HCT116 (cell line): ENCODE measurements at regions not wholly inside any gene's neighbourhood (a gene's known extent, or its start where the extent isn't known, plus 50 kb on each side); places are given as distances from the start of the nearest gene placed in this dataset.

Source experiments
- ATAC-seq: fragments of 200-7000 bp; cut with Tn5 transposase; 2 replicates; pipeline ENCODE4 v1.9.1; 2020; ENCODE audit warnings: mild to moderate bottlenecking, moderate library complexity
- BruUV-seq: library from RNA; stranded (reverse); fragments of 400-500 nt; replicated peaks from 2 replicates; lab custom pipeline; 2021; lab: Mats Ljungman, UMichigan
- CTCF ChIA-PET: fragments of 300-600 bp; sonication (Branson Sonifier 250); formaldehyde crosslinking; loops from one replicate; lab custom pipeline; 2021; ENCODE audit warnings: antibody characterized with exemption; lab: Charles Lee
- POLR2A ChIA-PET: fragments of 300-600, 350-600 bp; sonication (Branson Sonifier 250); formaldehyde crosslinking; loops from one replicate; lab custom pipeline; 2021; ENCODE audit warnings: antibody characterized with exemption; lab: Charles Lee
- RAD21 ChIA-PET, 2 experiments: fragments of 300-600 bp; sonication (Branson Sonifier 250); formaldehyde crosslinking; loops; one replicate each; lab custom pipeline; 2023; ENCODE audit warnings: low total read pairs in 2 of 2; ENCODE audit not compliant: uncharacterized antibody in 2 of 2, unreplicated experiment in 2 of 2, low non-redundant PET in 1 of 2; lab: Charles Lee
- DNase-seq: peaks from one replicate; pipeline ENCODE4 v3.0.0-alpha.2; 2010; ENCODE audit warnings: low read depth, low spot score
- H2AFZ ChIP-seq: fragments of 200-600 bp; shearing (Covaris generic), sonication (generic); 2 replicates; pipeline ENCODE4 v1.6.1; 2017; ENCODE audit warnings: low read depth, mixed run types, mixed read lengths, antibody characterized with exemption, low read length; ENCODE audit not compliant: poor library complexity, severe bottlenecking
- H3K27ac ChIP-seq: 2 replicates; pipeline ENCODE4 v1.5.1; 2012; ENCODE audit warnings: low read depth, low read length
- H3K27me3 ChIP-seq: fragments of 200-600 bp; sonication (generic); 2 replicates; pipeline ENCODE4 v1.6.1; 2016; ENCODE audit warnings: mixed run types, low read length, mixed read lengths; ENCODE audit not compliant: insufficient read depth
- H3K36me3 ChIP-seq, 2 experiments: fragments of 200-500 bp in 1 of 2; fragments of 200-600 bp in 1 of 2; sonication (Bioruptor generic) in 1 of 2; sonication (generic) in 1 of 2; 2 replicates each; pipeline versions ENCODE4 v1.5.1 to v1.6.1; 2014 to 2016; ENCODE audit warnings: low read length in 2 of 2, inconsistent platforms in 1 of 2, mixed read lengths in 1 of 2, mixed run types in 1 of 2; ENCODE audit not compliant: insufficient read depth in 2 of 2, control insufficient read depth in 1 of 2
- H3K4me1 ChIP-seq, 2 experiments: fragments of 200-600 bp in 1 of 2; sonication (generic) in 1 of 2; 2 replicates each; pipeline versions ENCODE4 v1.5.1 to v1.6.1; 2012 to 2017; ENCODE audit warnings: low read length in 2 of 2, inconsistent platforms in 1 of 2, mild to moderate bottlenecking in 1 of 2, mixed read lengths in 1 of 2, mixed run types in 1 of 2, moderate library complexity in 1 of 2; ENCODE audit not compliant: insufficient read depth in 2 of 2, control insufficient read depth in 1 of 2
- H3K4me2 ChIP-seq: fragments of 200-600 bp; sonication (generic); 2 replicates; pipeline ENCODE4 v1.6.1; 2017; ENCODE audit warnings: mixed run types, low read length, mixed read lengths
- H3K4me3 ChIP-seq, 2 experiments: fragments of 200-600 bp in 1 of 2; sonication (generic) in 1 of 2; replicated peaks in 1 of 2; 2 replicates each; pipeline ENCODE4 v1.5.1; 2011 to 2016; ENCODE audit warnings: low read length in 2 of 2, control low read depth in 1 of 2, low read depth in 1 of 2, mild to moderate bottlenecking in 1 of 2, mixed read lengths in 1 of 2, mixed run types in 1 of 2
- H3K79me2 ChIP-seq: fragments of 200-600 bp; sonication (generic); 2 replicates; pipeline ENCODE4 v1.6.1; 2017; ENCODE audit warnings: mild to moderate bottlenecking, mixed run types, low read length, moderate library complexity, mixed read lengths; ENCODE audit not compliant: insufficient read depth
- H3K9ac ChIP-seq: fragments of 200-600 bp; sonication (generic); 2 replicates; pipeline ENCODE4 v1.6.1; 2016; ENCODE audit warnings: low read length, mixed read lengths
- H3K9me2 ChIP-seq: fragments of 200-600 bp; sonication (generic), shearing (Covaris generic); 2 replicates; pipeline ENCODE4 v1.6.1; 2017; ENCODE audit warnings: mixed run types, mild to moderate bottlenecking, moderate library complexity; ENCODE audit not compliant: insufficient read depth
- H3K9me3 ChIP-seq, 2 experiments: fragments of 200-500 bp in 1 of 2; fragments of 200-600 bp in 1 of 2; sonication (Bioruptor generic) in 1 of 2; sonication (generic) in 1 of 2; 2 replicates each; pipeline ENCODE4 v1.6.1; 2014 to 2017; ENCODE audit warnings: low read length in 2 of 2, mixed read lengths in 2 of 2, inconsistent platforms in 1 of 2, low read depth in 1 of 2, mild to moderate bottlenecking in 1 of 2, mixed run types in 1 of 2, moderate library complexity in 1 of 2; ENCODE audit not compliant: control insufficient read depth in 1 of 2, insufficient read depth in 1 of 2
- H4K20me1 ChIP-seq: fragments of 200-600 bp; sonication (generic), shearing (Covaris generic); 2 replicates; pipeline ENCODE4 v1.6.1; 2017; ENCODE audit warnings: mixed run types, mild to moderate bottlenecking, moderate library complexity; ENCODE audit not compliant: insufficient read depth
- CBX3 ChIP-seq: IDR thresholded peaks from 2 replicates; pipeline ENCODE4 v1.6.1; 2012; ENCODE audit warnings: low read depth
- CEBPB ChIP-seq: IDR thresholded peaks from 2 replicates; pipeline ENCODE4 v1.6.1; 2012; ENCODE audit warnings: low read depth
- EGR1 ChIP-seq: IDR thresholded peaks from 2 replicates; pipeline ENCODE4 v1.6.1; 2012; ENCODE audit warnings: low read depth
- ELF1 ChIP-seq: IDR thresholded peaks from 2 replicates; pipeline ENCODE4 v1.6.1; 2012; ENCODE audit warnings: low read depth, borderline replicate concordance
- EZH2 ChIP-seq: fragments of 200-600 bp; sonication (generic); IDR thresholded peaks from 2 replicates; pipeline ENCODE4 v1.6.1; 2017; ENCODE audit warnings: antibody characterized with exemption, mixed run types
- EZH2phosphoT487 ChIP-seq: fragments of 200-600 bp; IDR thresholded peaks from 2 replicates; pipeline ENCODE4 v1.6.1; 2018; ENCODE audit warnings: antibody characterized with exemption, borderline replicate concordance
- FOSL1 ChIP-seq: IDR thresholded peaks from 2 replicates; pipeline ENCODE4 v1.6.1; 2012; ENCODE audit warnings: low read depth
- POLR2A ChIP-seq: IDR thresholded peaks from 2 replicates; pipeline ENCODE4 v1.7.0; 2011; ENCODE audit warnings: borderline replicate concordance; ENCODE audit not compliant: insufficient read depth, insufficient read length; ENCODE audit errors: extremely low read depth
- RAD21 ChIP-seq: IDR thresholded peaks from 2 replicates; pipeline ENCODE4 v1.6.1; 2012; ENCODE audit warnings: low read depth, mild to moderate bottlenecking
- SIN3A ChIP-seq: IDR thresholded peaks from 2 replicates; pipeline ENCODE4 v1.6.1; 2012; ENCODE audit warnings: low read depth
- SP1 ChIP-seq: IDR thresholded peaks from 2 replicates; pipeline ENCODE4 v1.6.1; 2012; ENCODE audit warnings: low read depth
- TCF7L2 ChIP-seq: IDR thresholded peaks from 2 replicates; pipeline ENCODE4 v1.7.0; 2011; ENCODE audit warnings: borderline replicate concordance, inconsistent platforms; ENCODE audit not compliant: insufficient read depth, insufficient read length; ENCODE audit errors: extremely low read depth
- ZNF274 ChIP-seq: fragments of 200-500 bp; sonication (Bioruptor generic); IDR thresholded peaks from 2 replicates; pipeline ENCODE4 v1.6.1; 2014; ENCODE audit warnings: mild to moderate bottlenecking, low read depth, low read length, inconsistent platforms
- intact Hi-C: fragments of 100-400 bp; cut with micrococcal nuclease; formaldehyde crosslinking; loops from 2 replicates; pipeline ENCODE4 v1.10.0; 2022
- TF ChIP-seq, protein P1 (sequence below): IDR thresholded peaks from 2 replicates; pipeline ENCODE4 v1.6.1; 2012
- TF ChIP-seq, protein P2 (sequence below): IDR thresholded peaks from 2 replicates; pipeline ENCODE4 v1.6.1; 2012; ENCODE audit warnings: low read depth
- TF ChIP-seq, protein P3 (sequence below): IDR thresholded peaks from 2 replicates; pipeline ENCODE4 v1.6.1; 2011; ENCODE audit warnings: mild to moderate bottlenecking, low read length, moderate library complexity; ENCODE audit not compliant: insufficient replicate concordance; ENCODE audit errors: extremely low read depth
- TF ChIP-seq, protein P4 (sequence below), 3 experiments: fragments of 200-600 bp in 1 of 3; sonication (generic) in 1 of 3; IDR thresholded peaks in 2 of 3; conservative IDR thresholded peaks in 1 of 3; 2 replicates each; pipeline ENCODE4 v1.5.1; 2012 to 2017; ENCODE audit warnings: low read depth in 2 of 3, low read length in 2 of 3, antibody characterized with exemption in 1 of 3, borderline replicate concordance in 1 of 3, control low read depth in 1 of 3, mild to moderate bottlenecking in 1 of 3, mixed read lengths in 1 of 3, mixed run types in 1 of 3, moderate library complexity in 1 of 3; ENCODE audit not compliant: insufficient read depth in 1 of 3
- TF ChIP-seq, protein P5 (sequence below): IDR thresholded peaks from 2 replicates; pipeline ENCODE4 v1.6.1; 2012

- no peak for TF ChIP-seq EZH2phosphoT487
- TF ChIP-seq ZNF274, result no peak
- no peak for TF ChIP-seq SIN3A
- no peak for TF ChIP-seq EZH2
- TF ChIP-seq TCF7L2, result no peak
- no peak for TF ChIP-seq RAD21
- TF ChIP-seq, protein P1, sequence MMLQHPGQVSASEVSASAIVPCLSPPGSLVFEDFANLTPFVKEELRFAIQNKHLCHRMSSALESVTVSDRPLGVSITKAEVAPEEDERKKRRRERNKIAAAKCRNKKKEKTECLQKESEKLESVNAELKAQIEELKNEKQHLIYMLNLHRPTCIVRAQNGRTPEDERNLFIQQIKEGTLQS, result no peak
Measured at GRCh38 chr14:98240376-98240775, 1031.6 kb downstream of the BCL11B start (continued).

DNA sequence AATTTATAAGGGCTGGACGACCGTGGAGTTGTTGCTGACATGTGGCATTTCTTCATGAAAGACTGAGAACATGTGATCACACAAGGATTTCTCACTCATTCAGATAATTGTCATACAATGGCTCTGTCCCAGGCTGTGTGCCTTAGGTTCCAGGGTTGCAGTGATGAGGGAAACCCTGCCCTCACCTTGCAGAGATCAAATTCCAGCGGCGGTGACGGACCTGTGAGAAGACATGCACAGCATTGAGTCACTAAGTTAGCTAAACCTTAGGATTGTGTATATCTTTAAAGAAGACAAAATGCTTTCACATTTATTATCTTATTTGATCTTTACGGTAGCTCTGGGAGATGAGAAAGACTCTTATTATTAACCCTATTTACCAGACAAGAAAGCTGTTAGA, 1029.1 kb downstream of the BCL11B start:
- DNase-seq (no peak), ATAC-seq (no peak)
- Histone ChIP-seq H3K9me3 (no peaks in the 10 kb centered on the region), H3K79me2 (no peaks in the 10 kb centered on the region), H3K9ac (no peak overlapping the region), H3K4me1 (no peaks in the 10 kb centered on the region), H2AFZ (no peak overlapping the region), H3K4me3 (no peak overlapping the region), H3K4me2 (no peak overlapping the region), H3K27ac (no peak overlapping the region), H3K9me2 (no peaks in the 10 kb centered on the region), H3K27me3 (no peaks in the 10 kb centered on the region), H4K20me1 (no peaks in the 10 kb centered on the region), H3K36me3 (no peaks in the 10 kb centered on the region)
- POLR2A ChIA-PET, result no interaction called here
- no TSS peak for BruUV-seq
- CTCF ChIA-PET, result no interaction called here
- intact Hi-C loops, result no loop called here
- RAD21 ChIA-PET, result no interaction called here
- no peak for TF ChIP-seq RAD21
- no peak for TF ChIP-seq FOSL1
- TF ChIP-seq, protein P2, sequence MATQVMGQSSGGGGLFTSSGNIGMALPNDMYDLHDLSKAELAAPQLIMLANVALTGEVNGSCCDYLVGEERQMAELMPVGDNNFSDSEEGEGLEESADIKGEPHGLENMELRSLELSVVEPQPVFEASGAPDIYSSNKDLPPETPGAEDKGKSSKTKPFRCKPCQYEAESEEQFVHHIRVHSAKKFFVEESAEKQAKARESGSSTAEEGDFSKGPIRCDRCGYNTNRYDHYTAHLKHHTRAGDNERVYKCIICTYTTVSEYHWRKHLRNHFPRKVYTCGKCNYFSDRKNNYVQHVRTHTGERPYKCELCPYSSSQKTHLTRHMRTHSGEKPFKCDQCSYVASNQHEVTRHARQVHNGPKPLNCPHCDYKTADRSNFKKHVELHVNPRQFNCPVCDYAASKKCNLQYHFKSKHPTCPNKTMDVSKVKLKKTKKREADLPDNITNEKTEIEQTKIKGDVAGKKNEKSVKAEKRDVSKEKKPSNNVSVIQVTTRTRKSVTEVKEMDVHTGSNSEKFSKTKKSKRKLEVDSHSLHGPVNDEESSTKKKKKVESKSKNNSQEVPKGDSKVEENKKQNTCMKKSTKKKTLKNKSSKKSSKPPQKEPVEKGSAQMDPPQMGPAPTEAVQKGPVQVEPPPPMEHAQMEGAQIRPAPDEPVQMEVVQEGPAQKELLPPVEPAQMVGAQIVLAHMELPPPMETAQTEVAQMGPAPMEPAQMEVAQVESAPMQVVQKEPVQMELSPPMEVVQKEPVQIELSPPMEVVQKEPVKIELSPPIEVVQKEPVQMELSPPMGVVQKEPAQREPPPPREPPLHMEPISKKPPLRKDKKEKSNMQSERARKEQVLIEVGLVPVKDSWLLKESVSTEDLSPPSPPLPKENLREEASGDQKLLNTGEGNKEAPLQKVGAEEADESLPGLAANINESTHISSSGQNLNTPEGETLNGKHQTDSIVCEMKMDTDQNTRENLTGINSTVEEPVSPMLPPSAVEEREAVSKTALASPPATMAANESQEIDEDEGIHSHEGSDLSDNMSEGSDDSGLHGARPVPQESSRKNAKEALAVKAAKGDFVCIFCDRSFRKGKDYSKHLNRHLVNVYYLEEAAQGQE, result no peak
- no peak for TF ChIP-seq EZH2
- no peak for TF ChIP-seq CBX3
- no peak for TF ChIP-seq POLR2A
- TF ChIP-seq ZNF274, result no peak
- TF ChIP-seq, protein P3, sequence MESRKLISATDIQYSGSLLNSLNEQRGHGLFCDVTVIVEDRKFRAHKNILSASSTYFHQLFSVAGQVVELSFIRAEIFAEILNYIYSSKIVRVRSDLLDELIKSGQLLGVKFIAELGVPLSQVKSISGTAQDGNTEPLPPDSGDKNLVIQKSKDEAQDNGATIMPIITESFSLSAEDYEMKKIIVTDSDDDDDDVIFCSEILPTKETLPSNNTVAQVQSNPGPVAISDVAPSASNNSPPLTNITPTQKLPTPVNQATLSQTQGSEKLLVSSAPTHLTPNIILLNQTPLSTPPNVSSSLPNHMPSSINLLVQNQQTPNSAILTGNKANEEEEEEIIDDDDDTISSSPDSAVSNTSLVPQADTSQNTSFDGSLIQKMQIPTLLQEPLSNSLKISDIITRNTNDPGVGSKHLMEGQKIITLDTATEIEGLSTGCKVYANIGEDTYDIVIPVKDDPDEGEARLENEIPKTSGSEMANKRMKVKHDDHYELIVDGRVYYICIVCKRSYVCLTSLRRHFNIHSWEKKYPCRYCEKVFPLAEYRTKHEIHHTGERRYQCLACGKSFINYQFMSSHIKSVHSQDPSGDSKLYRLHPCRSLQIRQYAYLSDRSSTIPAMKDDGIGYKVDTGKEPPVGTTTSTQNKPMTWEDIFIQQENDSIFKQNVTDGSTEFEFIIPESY, result no peak
- no peak for TF ChIP-seq CEBPB
- TF ChIP-seq, protein P4, sequence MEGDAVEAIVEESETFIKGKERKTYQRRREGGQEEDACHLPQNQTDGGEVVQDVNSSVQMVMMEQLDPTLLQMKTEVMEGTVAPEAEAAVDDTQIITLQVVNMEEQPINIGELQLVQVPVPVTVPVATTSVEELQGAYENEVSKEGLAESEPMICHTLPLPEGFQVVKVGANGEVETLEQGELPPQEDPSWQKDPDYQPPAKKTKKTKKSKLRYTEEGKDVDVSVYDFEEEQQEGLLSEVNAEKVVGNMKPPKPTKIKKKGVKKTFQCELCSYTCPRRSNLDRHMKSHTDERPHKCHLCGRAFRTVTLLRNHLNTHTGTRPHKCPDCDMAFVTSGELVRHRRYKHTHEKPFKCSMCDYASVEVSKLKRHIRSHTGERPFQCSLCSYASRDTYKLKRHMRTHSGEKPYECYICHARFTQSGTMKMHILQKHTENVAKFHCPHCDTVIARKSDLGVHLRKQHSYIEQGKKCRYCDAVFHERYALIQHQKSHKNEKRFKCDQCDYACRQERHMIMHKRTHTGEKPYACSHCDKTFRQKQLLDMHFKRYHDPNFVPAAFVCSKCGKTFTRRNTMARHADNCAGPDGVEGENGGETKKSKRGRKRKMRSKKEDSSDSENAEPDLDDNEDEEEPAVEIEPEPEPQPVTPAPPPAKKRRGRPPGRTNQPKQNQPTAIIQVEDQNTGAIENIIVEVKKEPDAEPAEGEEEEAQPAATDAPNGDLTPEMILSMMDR (IDR thresholded peaks at IDR 0.05 in 2 of 3, conservative IDR thresholded peaks at IDR 0.05 in 1 of 3; ENCODE audit: borderline replicate concordance in 1 of 3, insufficient read depth in 1 of 3, low read depth in 2 of 3, low read length in 2 of 3), result no peak
- TF ChIP-seq ELF1, result no peak
- TF ChIP-seq EGR1, result no peak
- TF ChIP-seq SIN3A, result no peak
- TF ChIP-seq, protein P5, sequence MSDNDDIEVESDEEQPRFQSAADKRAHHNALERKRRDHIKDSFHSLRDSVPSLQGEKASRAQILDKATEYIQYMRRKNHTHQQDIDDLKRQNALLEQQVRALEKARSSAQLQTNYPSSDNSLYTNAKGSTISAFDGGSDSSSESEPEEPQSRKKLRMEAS, result no peak
- no peak for TF ChIP-seq TCF7L2
- TF ChIP-seq, protein P1, result no peak
- no peak for TF ChIP-seq SP1
